NT2/D1 (cell line): ENCODE measurements at regions not wholly inside any gene's neighbourhood (a gene's known extent, or its start where the extent isn't known, plus 50 kb on each side); places are given as distances from the start of the nearest gene placed in this dataset.

ENCODE experiments used
- SUZ12 ChIP-seq: IDR thresholded peaks from 2 replicates; pipeline ENCODE4 v1.6.1; 2011; ENCODE audit not compliant: insufficient read length, insufficient read depth; ENCODE audit errors: extremely low read depth
- YY1 ChIP-seq: IDR thresholded peaks from 2 replicates; pipeline ENCODE4 v1.6.1; 2011; ENCODE audit not compliant: insufficient read length, insufficient read depth
- ZNF274 ChIP-seq: IDR thresholded peaks from 2 replicates; pipeline ENCODE4 v1.6.1; 2011; ENCODE audit warnings: mild to moderate bottlenecking, low read depth, low read length

DNA sequence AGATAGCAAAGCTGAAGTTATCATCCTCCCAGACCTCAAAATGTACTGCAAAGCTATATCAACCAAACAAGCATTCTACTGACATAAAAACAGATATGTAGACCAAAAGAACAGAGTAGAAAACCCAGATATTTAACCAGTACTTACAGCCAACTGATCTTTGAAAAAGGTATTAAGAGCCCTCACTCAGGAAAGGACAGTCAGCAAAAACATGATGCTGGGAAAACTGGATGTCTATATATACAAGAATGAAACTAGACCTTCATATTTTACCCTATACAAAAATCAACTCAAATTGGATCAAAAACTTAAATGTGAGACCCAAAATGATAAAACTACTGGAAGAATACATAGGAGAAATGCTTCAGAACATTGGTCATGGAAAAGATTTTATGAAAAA, 87.5 kb upstream of the MME start:
- TF ChIP-seq YY1, result no peak
- TF ChIP-seq SUZ12, result no peak
- no peak for TF ChIP-seq ZNF274
